MCF 10A (cell line): ENCODE measurements at regions not wholly inside any gene's neighbourhood (a gene's known extent, or its start where the extent isn't known, plus 50 kb on each side); places are given as distances from the start of the nearest gene placed in this dataset.

Experiments used
- BruUV-seq: library from RNA; stranded (reverse); fragments of 400-500 nt; replicated peaks from 2 replicates; lab custom pipeline; 2021; lab: Mats Ljungman, UMichigan
- CTCF ChIA-PET: fragments of 300-600 bp; sonication (Branson Sonifier 250); formaldehyde crosslinking; extraction: SDS; loops from one replicate; lab custom pipeline; 2021; ENCODE audit warnings: antibody characterized with exemption, inconsistent platforms; lab: Yijun Ruan, JAX
- POLR2A ChIA-PET: fragments of 300-600, 350-650 bp; sonication (Branson Sonifier 250); formaldehyde crosslinking; extraction: SDS; loops from one replicate; lab custom pipeline; 2020; ENCODE audit warnings: antibody characterized with exemption, inconsistent platforms; lab: Yijun Ruan, JAX
- DNase-seq: peaks from one replicate; pipeline ENCODE4 v3.0.0-alpha.2; 2018; ENCODE audit not compliant: unreplicated experiment
- H3K27ac Mint-ChIP-seq: one replicate; pipeline ENCODE4 v1.8.0; 2022; ENCODE audit warnings: mild to moderate bottlenecking, low read depth, mixed read lengths; ENCODE audit not compliant: unreplicated experiment
- H3K27me3 Mint-ChIP-seq: one replicate; pipeline ENCODE4 v1.8.0; 2022; ENCODE audit warnings: mixed read lengths; ENCODE audit not compliant: insufficient read depth, unreplicated experiment
- H3K36me3 Mint-ChIP-seq: one replicate; pipeline ENCODE4 v1.8.0; 2022; ENCODE audit warnings: mild to moderate bottlenecking, moderate library complexity, mixed read lengths; ENCODE audit not compliant: insufficient read depth, unreplicated experiment
- H3K4me1 Mint-ChIP-seq: one replicate; pipeline ENCODE4 v1.8.0; 2022; ENCODE audit warnings: mixed read lengths; ENCODE audit not compliant: insufficient read depth, unreplicated experiment
- H3K4me3 Mint-ChIP-seq: one replicate; pipeline ENCODE4 v1.8.0; 2022; ENCODE audit warnings: mild to moderate bottlenecking, moderate library complexity, mixed read lengths; ENCODE audit not compliant: unreplicated experiment
- H3K9me3 Mint-ChIP-seq: one replicate; pipeline ENCODE4 v1.8.0; 2022; ENCODE audit warnings: mixed read lengths; ENCODE audit not compliant: unreplicated experiment
- CTCF ChIP-seq: fragments of 200-600 bp; IDR thresholded peaks from one replicate; pipeline ENCODE4 v1.8.0; 2022; ENCODE audit warnings: antibody characterized with exemption, mild to moderate bottlenecking; ENCODE audit not compliant: unreplicated experiment
- intact Hi-C: fragments of 100-400 bp; cut with micrococcal nuclease; formaldehyde crosslinking; loops from 2 replicates; pipeline ENCODE4 v1.14.1; 2022

GRCh38 chr18:45521136-45521535, 94.1 kb upstream of the SLC14A2 start:
- H3K27me3 Mint-ChIP-seq: no peaks in the 10 kb centered on the region
- TF ChIP-seq CTCF: no peak
- no peaks in the 10 kb centered on the region for H3K9me3 Mint-ChIP-seq
- ChIA-PET CTCF (interaction anchor here (0.6 to 0.9 kb wide), 3 partner anchors 43 to 362 kb away, joined by 3 to 4 read pairs (median 4); no protein-coding TSS in a partner anchor), POLR2A (interaction anchor here (0.6 to 1.0 kb wide), 2 partner anchors 9 to 30 kb away, joined by 4 read pairs; no protein-coding TSS in a partner anchor)
- BruUV-seq: no TSS peak
- no peaks in the 10 kb centered on the region for H3K36me3 Mint-ChIP-seq
- H3K4me1 Mint-ChIP-seq: peaks cover 13% of the 10 kb centered on the region
- H3K4me3 Mint-ChIP-seq: no peak overlapping the region
- DNase-seq: peak; percentile 44
- H3K27ac Mint-ChIP-seq: no peak overlapping the region
- intact Hi-C loops: no loop called here

- intact Hi-C loops: no loop called here
- H3K27me3 Mint-ChIP-seq: no peaks in the 10 kb centered on the region
- ChIA-PET POLR2A (interaction anchor here (0.7 to 1.0 kb wide), 2 partner anchors 9 to 104 kb away, joined by 4 read pairs; no protein-coding TSS in a partner anchor), CTCF (interaction anchor here (0.6 to 0.9 kb wide), 3 partner anchors 42 to 361 kb away, joined by 3 to 4 read pairs (median 4); no protein-coding TSS in a partner anchor)
- no peaks in the 10 kb centered on the region for H3K9me3 Mint-ChIP-seq
- BruUV-seq: no TSS peak
- peaks cover 13% of the 10 kb centered on the region for H3K4me1 Mint-ChIP-seq
- no peak overlapping the region for H3K27ac Mint-ChIP-seq
- peak; percentile 56 for DNase-seq
- no peak for TF ChIP-seq CTCF
- H3K4me3 Mint-ChIP-seq: no peak overlapping the region
- H3K36me3 Mint-ChIP-seq: no peaks in the 10 kb centered on the region
Observed at GRCh38 chr18:45521777-45522176, 93.5 kb upstream of the SLC14A2 start.

- no peak overlapping the region for H3K27ac Mint-ChIP-seq
- no peaks in the 10 kb centered on the region for H3K27me3 Mint-ChIP-seq
- peak; percentile 14 for DNase-seq
- no peaks in the 10 kb centered on the region for H3K36me3 Mint-ChIP-seq
- ChIA-PET POLR2A (interaction anchor here (1.0 kb wide), 1 partner anchor 10 kb away, joined by 4 read pairs; no protein-coding TSS in a partner anchor), CTCF (no interaction called here)
- no TSS peak for BruUV-seq
- intact Hi-C loops: no loop called here
- TF ChIP-seq CTCF: no peak
- H3K4me1 Mint-ChIP-seq: peaks cover 13% of the 10 kb centered on the region
- H3K4me3 Mint-ChIP-seq: no peak overlapping the region
- H3K9me3 Mint-ChIP-seq: no peaks in the 10 kb centered on the region
Observed at GRCh38 chr18:45522371-45522770, 92.9 kb upstream of the SLC14A2 start.

GRCh38 chr18:45525301-45525700, 90.0 kb upstream of the SLC14A2 start:
- ChIA-PET CTCF (no interaction called here), POLR2A (no interaction called here)
- no peak for DNase-seq
- no peak overlapping the region for H3K4me3 Mint-ChIP-seq
- no peak overlapping the region for H3K27ac Mint-ChIP-seq
- no peaks in the 10 kb centered on the region for H3K9me3 Mint-ChIP-seq
- intact Hi-C loops: no loop called here
- H3K27me3 Mint-ChIP-seq: no peaks in the 10 kb centered on the region
- TF ChIP-seq CTCF: no peak
- H3K36me3 Mint-ChIP-seq: no peaks in the 10 kb centered on the region
- BruUV-seq: no TSS peak
- H3K4me1 Mint-ChIP-seq: peaks cover 13% of the 10 kb centered on the region
